ELR (cell line): ENCODE measurements at regions not wholly inside any gene's neighbourhood (a gene's known extent, or its start where the extent isn't known, plus 50 kb on each side); places are given as distances from the start of the nearest gene placed in this dataset.
"Not testable (repeated sequence)": the region's sequence is repeated elsewhere in the genome, so short reads cannot be mapped to it uniquely, and the experiment has no call there.

Experiments
- DNase-seq: peaks from one replicate; pipeline ENCODE4 v3.0.0-alpha.2; 2015; ENCODE audit warnings: low read depth

GRCh38 chr17:69672924-69673323 is 258.4 kb downstream of the MAP2K6 start:
- DNase-seq = peak; percentile 81

- DNase-seq = no peak
Observed at GRCh38 chr17:69677130-69677529, 262.6 kb downstream of the MAP2K6 start.

GRCh38 chr17:69678206-69678605 is 263.7 kb downstream of the MAP2K6 start:
- no peak for DNase-seq

- no peak for DNase-seq
Observed at GRCh38 chr17:69679829-69680228, 265.3 kb downstream of the MAP2K6 start.

GRCh38 chr17:69684251-69684650 is 269.8 kb downstream of the MAP2K6 start:
- no peak for DNase-seq

- DNase-seq = not testable (repeated sequence)
Observed at GRCh38 chr17:69685150-69685549, 270.7 kb downstream of the MAP2K6 start.

- DNase-seq = no peak
Observed at GRCh38 chr17:69690531-69690930, 276.0 kb downstream of the MAP2K6 start.

GRCh38 chr17:69692171-69692570 is 277.7 kb downstream of the MAP2K6 start:
- DNase-seq = no peak

- no peak for DNase-seq
Observed at GRCh38 chr17:69695646-69696045, 281.1 kb downstream of the MAP2K6 start.

GRCh38 chr17:69696650-69697049 is 282.2 kb downstream of the MAP2K6 start:
- no peak for DNase-seq

GRCh38 chr17:69698352-69698751 is 283.9 kb downstream of the MAP2K6 start:
- DNase-seq = not testable (repeated sequence)

GRCh38 chr17:69702078-69702477 is 287.6 kb downstream of the MAP2K6 start:
- DNase-seq = no peak

- DNase-seq = no peak
Observed at GRCh38 chr17:69703751-69704150, 289.3 kb downstream of the MAP2K6 start.

GRCh38 chr17:69704935-69705334 is 290.4 kb downstream of the MAP2K6 start:
- DNase-seq = no peak

GRCh38 chr17:69706127-69706526 is 291.6 kb downstream of the MAP2K6 start:
- no peak for DNase-seq

GRCh38 chr17:69709441-69709840 is 294.9 kb downstream of the MAP2K6 start:
- DNase-seq = no peak

GRCh38 chr17:69710926-69711325 is 296.4 kb downstream of the MAP2K6 start:
- DNase-seq = peak; percentile 51

GRCh38 chr17:69711541-69711940 is 297.0 kb downstream of the MAP2K6 start:
- no peak for DNase-seq

- DNase-seq = no peak
Observed at GRCh38 chr17:69712801-69713311, 298.4 kb downstream of the MAP2K6 start.

GRCh38 chr17:69713815-69714214 is 299.3 kb downstream of the MAP2K6 start:
- no peak for DNase-seq

- DNase-seq = no peak
Observed at GRCh38 chr17:69714669-69715068, 300.2 kb downstream of the MAP2K6 start.

GRCh38 chr17:69715656-69716055 is 301.2 kb downstream of the MAP2K6 start:
- DNase-seq = no peak

- no peak for DNase-seq
Observed at GRCh38 chr17:69716556-69716955, 302.1 kb downstream of the MAP2K6 start.

- DNase-seq = no peak
Observed at GRCh38 chr17:69717214-69717613, 302.7 kb downstream of the MAP2K6 start.

GRCh38 chr17:69717819-69718218 is 303.3 kb downstream of the MAP2K6 start:
- DNase-seq = no peak
